AG09309 (cell line): ENCODE measurements at regions not wholly inside any gene's neighbourhood (a gene's known extent, or its start where the extent isn't known, plus 50 kb on each side); places are given as distances from the start of the nearest gene placed in this dataset.

Experiments used
- DNase-seq: peaks from one replicate; pipeline ENCODE4 v3.0.0-alpha.2; 2010; ENCODE audit warnings: low read depth
- H3K4me3 ChIP-seq: 2 replicates; pipeline ENCODE4 v1.5.1; 2011; ENCODE audit warnings: mild to moderate bottlenecking, low read depth, low read length, moderate library complexity; ENCODE audit not compliant: control insufficient read depth
- TF ChIP-seq, protein P1 (sequence below): IDR thresholded peaks from 2 replicates; pipeline ENCODE4 v1.5.1; 2011; ENCODE audit warnings: mild to moderate bottlenecking, low read depth, low read length, inconsistent platforms; ENCODE audit not compliant: insufficient read depth, control insufficient read depth; ENCODE audit errors: missing control alignments

DNA sequence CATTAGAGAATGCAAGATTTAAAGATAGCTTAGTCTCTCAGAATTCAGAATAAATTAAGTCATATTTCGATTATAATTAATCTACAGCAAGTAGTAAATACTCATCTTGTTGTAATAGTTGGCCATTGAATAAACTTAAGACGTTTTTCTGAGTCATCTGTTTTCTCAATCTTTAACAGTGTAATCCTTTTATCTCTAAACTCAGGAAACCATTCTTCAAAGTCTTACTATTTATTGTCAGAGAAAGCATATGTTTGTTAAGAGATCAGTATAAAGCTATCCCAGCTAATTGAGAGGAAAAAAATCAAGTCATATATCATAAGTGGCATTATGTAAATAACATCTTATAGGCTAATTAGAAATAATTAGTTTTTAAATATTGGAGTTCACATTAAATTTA is 201.2 kb upstream of the ADAMTS5 start:
- DNase-seq, result no peak
- H3K4me3 ChIP-seq, result no peak overlapping the region
- TF ChIP-seq, protein P1, sequence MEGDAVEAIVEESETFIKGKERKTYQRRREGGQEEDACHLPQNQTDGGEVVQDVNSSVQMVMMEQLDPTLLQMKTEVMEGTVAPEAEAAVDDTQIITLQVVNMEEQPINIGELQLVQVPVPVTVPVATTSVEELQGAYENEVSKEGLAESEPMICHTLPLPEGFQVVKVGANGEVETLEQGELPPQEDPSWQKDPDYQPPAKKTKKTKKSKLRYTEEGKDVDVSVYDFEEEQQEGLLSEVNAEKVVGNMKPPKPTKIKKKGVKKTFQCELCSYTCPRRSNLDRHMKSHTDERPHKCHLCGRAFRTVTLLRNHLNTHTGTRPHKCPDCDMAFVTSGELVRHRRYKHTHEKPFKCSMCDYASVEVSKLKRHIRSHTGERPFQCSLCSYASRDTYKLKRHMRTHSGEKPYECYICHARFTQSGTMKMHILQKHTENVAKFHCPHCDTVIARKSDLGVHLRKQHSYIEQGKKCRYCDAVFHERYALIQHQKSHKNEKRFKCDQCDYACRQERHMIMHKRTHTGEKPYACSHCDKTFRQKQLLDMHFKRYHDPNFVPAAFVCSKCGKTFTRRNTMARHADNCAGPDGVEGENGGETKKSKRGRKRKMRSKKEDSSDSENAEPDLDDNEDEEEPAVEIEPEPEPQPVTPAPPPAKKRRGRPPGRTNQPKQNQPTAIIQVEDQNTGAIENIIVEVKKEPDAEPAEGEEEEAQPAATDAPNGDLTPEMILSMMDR, result no peak

DNA sequence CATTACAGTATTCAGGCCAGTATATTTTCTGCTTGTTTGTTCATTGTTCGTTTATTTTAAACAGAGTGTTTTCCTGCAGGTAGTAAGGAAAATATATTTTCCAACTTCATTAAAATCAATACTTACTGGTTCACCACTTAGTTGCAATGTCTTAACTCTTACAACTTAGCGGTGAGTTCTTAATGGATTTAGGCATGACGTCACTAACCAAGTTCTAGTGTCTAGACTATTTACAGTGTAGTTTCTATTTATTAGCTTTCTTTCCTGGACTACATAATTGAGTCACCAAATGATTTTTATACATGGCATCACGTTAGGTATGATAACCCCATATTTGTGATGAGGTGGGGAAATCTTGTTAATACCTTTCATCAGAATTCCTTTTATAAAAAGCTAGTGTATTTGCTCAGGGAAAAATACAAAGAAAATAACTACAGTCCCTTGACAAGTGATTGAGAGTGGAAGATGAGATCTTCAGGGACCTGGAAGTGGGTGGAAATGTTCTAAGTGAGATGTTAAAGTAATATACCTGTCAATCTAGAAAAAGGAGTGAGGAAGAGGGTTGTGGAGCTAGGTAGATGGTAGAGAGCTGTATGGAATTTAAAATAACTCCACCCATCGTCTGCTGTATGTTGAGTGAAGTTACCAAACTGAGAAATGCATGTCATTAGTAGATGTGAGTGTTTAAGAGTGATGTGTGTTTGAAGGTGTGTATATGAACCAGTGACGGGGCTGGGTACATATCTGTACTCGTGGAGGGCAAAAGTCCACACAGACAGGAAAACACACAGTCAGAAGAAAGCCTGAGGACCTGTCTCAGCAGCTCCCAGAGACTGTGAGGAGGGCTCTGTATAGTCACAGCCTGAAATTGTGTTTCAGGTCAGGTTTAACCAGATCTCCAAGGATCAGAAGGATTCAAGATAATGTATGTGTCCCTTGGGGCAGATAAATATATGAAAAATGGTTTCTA is 197.6 kb upstream of the ADAMTS5 start:
- TF ChIP-seq, protein P1, result no peak
- no peak for DNase-seq
- H3K4me3 ChIP-seq, result no peak overlapping the region

DNA sequence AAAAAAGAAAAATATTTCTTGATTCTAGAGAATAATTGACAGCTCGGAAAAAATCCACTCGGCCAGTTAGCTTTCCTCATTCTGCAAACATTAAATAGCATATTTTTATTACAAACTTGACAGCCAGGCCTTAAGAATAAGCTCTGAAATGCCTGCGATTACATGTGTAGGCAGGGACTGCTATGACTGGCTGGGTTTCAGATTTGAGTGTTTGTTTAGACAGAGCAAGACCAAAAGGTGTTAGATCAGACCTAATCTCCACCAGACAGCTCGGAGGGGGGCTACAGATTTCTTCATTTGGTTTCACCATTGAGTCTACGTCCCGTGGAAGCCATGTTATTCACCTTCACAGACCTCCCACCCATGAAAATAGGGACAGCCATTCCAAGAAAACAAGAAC is 192.1 kb upstream of the ADAMTS5 start:
- DNase-seq, result no peak
- H3K4me3 ChIP-seq, result no peak overlapping the region
- TF ChIP-seq, protein P1, result no peak

DNA sequence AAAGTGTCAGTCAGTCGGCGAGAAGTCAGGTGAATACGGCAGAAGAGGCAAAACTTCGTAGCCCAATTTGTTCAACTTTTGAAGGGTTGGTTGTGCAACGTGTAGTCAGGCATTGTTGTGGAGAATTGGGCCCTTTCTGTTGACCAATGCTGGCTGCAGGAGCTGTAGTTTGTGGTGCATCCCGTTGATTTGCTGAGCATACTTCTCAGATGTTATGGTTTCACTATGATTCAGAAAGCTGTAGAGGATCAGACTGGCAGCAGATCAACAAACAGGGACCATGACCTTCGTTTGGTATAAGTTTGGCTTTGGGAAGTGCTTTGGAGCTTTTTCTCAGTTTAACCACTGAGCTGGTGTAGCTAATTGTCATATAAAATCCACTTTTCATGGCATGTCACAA is 190.2 kb upstream of the ADAMTS5 start:
- no peak overlapping the region for H3K4me3 ChIP-seq
- no peak for DNase-seq
- TF ChIP-seq, protein P1, result no peak

DNA sequence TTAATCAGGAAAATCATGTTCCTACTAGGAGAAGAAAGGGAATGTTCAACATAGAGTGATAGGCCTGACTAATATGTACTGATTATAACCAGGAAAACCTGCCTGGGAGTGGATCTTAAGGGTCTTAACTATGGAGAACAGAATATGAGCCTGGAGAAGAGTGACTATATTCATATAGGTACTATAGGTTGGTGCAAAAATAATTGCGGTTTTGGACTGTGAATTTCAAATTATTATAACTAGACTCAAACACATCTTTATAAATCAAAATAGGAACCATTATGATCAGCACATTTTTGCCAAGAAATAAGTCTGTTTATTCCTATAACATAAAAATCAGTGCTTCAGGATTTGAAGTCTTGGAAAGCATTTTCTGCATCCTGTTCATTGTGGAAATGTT is 189.8 kb upstream of the ADAMTS5 start:
- TF ChIP-seq, protein P1, result no peak
- DNase-seq, result no peak

DNA sequence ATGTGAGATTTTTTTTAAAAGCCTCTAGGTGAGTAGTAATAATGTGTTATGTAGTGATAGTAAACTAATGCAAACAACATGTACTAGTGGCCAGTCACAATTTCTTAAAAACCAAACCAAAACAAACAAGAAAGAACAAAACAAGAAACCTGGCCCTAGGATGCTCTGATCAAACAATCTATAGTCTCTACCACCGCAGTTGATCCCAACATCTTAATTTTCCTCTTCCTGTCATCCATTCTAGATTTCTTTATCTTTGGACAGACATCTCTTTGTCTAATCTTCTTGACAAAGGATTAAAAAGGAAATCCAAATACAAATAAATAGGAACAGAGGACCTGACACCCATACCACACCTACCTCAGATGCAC is 188.2 kb upstream of the ADAMTS5 start:
- TF ChIP-seq, protein P1, result no peak
- no peak for DNase-seq
- H3K4me3 ChIP-seq, result no peak overlapping the region

More for the DNA sequence above, 189.8 kb upstream of the ADAMTS5 start:
- H3K4me3 ChIP-seq, result no peak overlapping the region
